HL-60/S4 (cell line): ENCODE measurements at regions not wholly inside any gene's neighbourhood (a gene's known extent, or its start where the extent isn't known, plus 50 kb on each side); places are given as distances from the start of the nearest gene placed in this dataset.

ENCODE experiments used
- in situ Hi-C: fragments of 300-500 bp; cut with MboI; formaldehyde crosslinking; loops from 2 replicates; pipeline ENCODE4 v1.14.3; 2022; ENCODE audit warnings: low sequenced_read_pairs

GRCh38 chr6:47118611-47119010, 76.5 kb upstream of the ADGRF1 start:
- in situ Hi-C loops: no loop called here

- in situ Hi-C loops: no loop called here
Measured at GRCh38 chr6:47117314-47117713, 75.2 kb upstream of the ADGRF1 start.

GRCh38 chr6:47116606-47117005, 74.5 kb upstream of the ADGRF1 start:
- in situ Hi-C loops: no loop called here

- in situ Hi-C loops: no loop called here
Measured at GRCh38 chr6:47116086-47116485, 74.0 kb upstream of the ADGRF1 start.

- in situ Hi-C loops: no loop called here
Measured at GRCh38 chr6:47114460-47114859, 72.3 kb upstream of the ADGRF1 start.

- in situ Hi-C loops: no loop called here
Measured at GRCh38 chr6:47112317-47112716, 70.2 kb upstream of the ADGRF1 start.

- in situ Hi-C loops: no loop called here
Measured at GRCh38 chr6:47111685-47112084, 69.6 kb upstream of the ADGRF1 start.

GRCh38 chr6:47109281-47109680, 67.1 kb upstream of the ADGRF1 start:
- in situ Hi-C loops: loop anchor here (10.0 kb wide), 1 partner anchor 206 kb away; no protein-coding TSS in a partner anchor

- in situ Hi-C loops: loop anchor here (10.0 kb wide), 1 partner anchor 208 kb away; no protein-coding TSS in a partner anchor
Measured at GRCh38 chr6:47106721-47107197, 64.6 kb upstream of the ADGRF1 start.

GRCh38 chr6:47106216-47106615, 64.1 kb upstream of the ADGRF1 start:
- in situ Hi-C loops: loop anchor here (10.0 kb wide), 1 partner anchor 209 kb away; no protein-coding TSS in a partner anchor

- in situ Hi-C loops: loop anchor here (10.0 kb wide), 1 partner anchor 209 kb away; no protein-coding TSS in a partner anchor
Measured at GRCh38 chr6:47105469-47106178, 63.5 kb upstream of the ADGRF1 start.

GRCh38 chr6:47103931-47104330, 61.8 kb upstream of the ADGRF1 start:
- in situ Hi-C loops: loop anchor here (10.0 kb wide), 1 partner anchor 211 kb away; no protein-coding TSS in a partner anchor

GRCh38 chr6:47102331-47102730, 60.2 kb upstream of the ADGRF1 start:
- in situ Hi-C loops: loop anchor here (10.0 kb wide), 1 partner anchor 212 kb away; no protein-coding TSS in a partner anchor

- in situ Hi-C loops: no loop called here
Measured at GRCh38 chr6:47098570-47098993, 56.5 kb upstream of the ADGRF1 start.

- in situ Hi-C loops: no loop called here
Measured at GRCh38 chr6:47097092-47097945, 55.2 kb upstream of the ADGRF1 start.

GRCh38 chr6:47096211-47096895, 54.2 kb upstream of the ADGRF1 start:
- in situ Hi-C loops: no loop called here

- in situ Hi-C loops: no loop called here
Measured at GRCh38 chr6:47094241-47094925, 52.3 kb upstream of the ADGRF1 start.

GRCh38 chr6:47093169-47093568, 51.0 kb upstream of the ADGRF1 start:
- in situ Hi-C loops: no loop called here

- in situ Hi-C loops: no loop called here
Measured at GRCh38 chr6:47091886-47092668, 49.9 kb upstream of the ADGRF1 start.
